Stimulated activated naive CD8-positive, alpha-beta T cell treated with anti-CD3 and anti-CD28 coated beads, Interleukin-15, Interleukin-2, amounts not matched to agents 100 U/mL and 50 U/mL, for 24 hours (primary cell): ENCODE measurements at regions not wholly inside any gene's neighbourhood (a gene's known extent, or its start where the extent isn't known, plus 50 kb on each side); places are given as distances from the start of the nearest gene placed in this dataset.

Source experiments
- ATAC-seq: fragments of 150-1000 bp; cut with Tn5 transposase; one replicate; pipeline ENCODE4 v1.10.0; 2021
- DNase-seq: peaks from one replicate; pipeline ENCODE4 v3.0.0; 2021

GRCh38 chr3:178397202-178397601 lies 139.0 kb upstream of the KCNMB2 start:
- DNase-seq: no peak
- no peak for ATAC-seq

GRCh38 chr3:178397836-178398235 lies 138.4 kb upstream of the KCNMB2 start:
- no peak for ATAC-seq
- no peak for DNase-seq

DNA sequence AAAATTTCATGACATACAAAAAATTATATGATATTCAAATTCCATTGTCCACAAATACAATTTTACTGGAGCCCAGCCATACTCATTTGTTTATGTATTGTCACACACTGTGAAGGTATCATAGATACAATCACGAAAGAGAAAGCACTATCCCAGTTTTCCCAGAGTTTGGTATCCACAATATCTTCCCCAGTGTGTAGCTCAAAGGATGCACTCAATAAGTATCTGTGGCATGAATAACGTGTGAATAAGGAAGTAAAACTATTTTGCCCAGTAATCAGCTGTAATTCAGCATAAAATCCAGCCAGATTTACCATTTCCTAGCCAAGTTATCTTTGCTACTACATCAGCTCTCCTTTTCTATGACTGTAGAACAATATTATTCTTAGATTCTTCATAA lies 131.3 kb upstream of the KCNMB2 start:
- no peak for ATAC-seq
- DNase-seq: no peak

- DNase-seq: no peak
- ATAC-seq: no peak
Observed at GRCh38 chr3:178405531-178405930, 130.7 kb upstream of the KCNMB2 start.

DNA sequence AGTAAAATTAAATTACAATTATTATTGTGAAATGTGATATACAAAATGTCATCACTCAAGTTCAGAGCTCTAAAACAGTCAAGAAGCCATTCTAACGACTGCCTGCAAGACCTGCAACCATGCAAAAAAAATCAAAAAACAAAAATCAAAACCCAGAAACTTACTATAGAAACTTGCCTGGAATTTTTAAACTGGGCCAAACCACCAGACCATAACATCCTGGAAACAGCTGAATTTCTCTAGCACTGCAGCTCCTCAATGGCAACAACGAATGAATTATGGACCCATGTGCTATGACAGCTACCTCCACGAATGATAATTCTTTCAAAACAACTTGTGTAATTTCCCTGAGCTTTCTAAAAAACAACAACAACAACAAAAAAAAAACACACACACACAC lies 130.0 kb upstream of the KCNMB2 start:
- DNase-seq (no peak), ATAC-seq (no peak)

- ATAC-seq: no peak
Observed at GRCh38 chr3:178415384-178415783, 120.9 kb upstream of the KCNMB2 start.

DNA sequence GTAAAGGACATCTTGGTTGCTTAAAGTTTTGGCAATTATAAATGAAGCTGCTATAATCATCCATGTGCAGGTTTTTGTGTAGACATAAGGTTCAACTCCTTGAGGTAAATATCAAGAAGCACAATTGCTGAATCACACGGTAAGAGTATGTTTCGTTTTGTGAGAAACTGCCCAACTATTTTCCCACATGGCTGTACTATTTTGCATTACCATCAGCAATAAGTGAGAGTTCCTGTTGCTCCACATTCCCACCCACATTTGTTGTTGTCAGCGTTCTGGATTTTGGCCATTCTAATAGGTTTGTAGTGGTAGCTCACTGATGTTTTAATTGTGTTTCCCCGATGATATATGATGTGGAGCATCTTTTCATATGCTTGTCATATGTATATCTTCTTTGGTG lies 118.5 kb upstream of the KCNMB2 start:
- no peak for ATAC-seq

More at GRCh38 chr3:178415384-178415783, 120.9 kb upstream of the KCNMB2 start:
- no peak for DNase-seq

DNA sequence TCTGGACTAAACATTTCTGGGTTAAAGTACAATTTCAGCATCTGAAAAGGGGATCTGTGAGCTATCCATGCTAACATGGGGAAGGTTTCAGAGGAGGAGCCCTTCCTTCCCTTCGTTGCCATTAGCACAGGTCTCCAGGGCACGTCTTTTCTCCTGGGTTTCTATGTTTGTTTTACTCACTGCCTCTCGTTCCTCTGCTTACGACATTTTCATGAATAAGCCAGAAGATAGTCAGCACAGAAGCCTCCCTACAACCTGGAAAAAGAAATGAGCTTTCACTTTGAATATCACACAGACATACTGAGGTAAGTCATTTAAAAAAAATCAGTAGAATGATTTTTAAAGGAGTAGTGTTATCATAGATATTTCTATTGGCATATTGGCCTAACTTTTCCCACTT lies 117.2 kb upstream of the KCNMB2 start:
- DNase-seq (no peak), ATAC-seq (no peak)

More for the DNA sequence above, 118.5 kb upstream of the KCNMB2 start:
- DNase-seq: no peak

GRCh38 chr3:178420033-178420432 lies 116.2 kb upstream of the KCNMB2 start:
- no peak for ATAC-seq
- no peak for DNase-seq

- DNase-seq (no peak), ATAC-seq (no peak)
Observed at GRCh38 chr3:178421069-178421468, 115.2 kb upstream of the KCNMB2 start.

DNA sequence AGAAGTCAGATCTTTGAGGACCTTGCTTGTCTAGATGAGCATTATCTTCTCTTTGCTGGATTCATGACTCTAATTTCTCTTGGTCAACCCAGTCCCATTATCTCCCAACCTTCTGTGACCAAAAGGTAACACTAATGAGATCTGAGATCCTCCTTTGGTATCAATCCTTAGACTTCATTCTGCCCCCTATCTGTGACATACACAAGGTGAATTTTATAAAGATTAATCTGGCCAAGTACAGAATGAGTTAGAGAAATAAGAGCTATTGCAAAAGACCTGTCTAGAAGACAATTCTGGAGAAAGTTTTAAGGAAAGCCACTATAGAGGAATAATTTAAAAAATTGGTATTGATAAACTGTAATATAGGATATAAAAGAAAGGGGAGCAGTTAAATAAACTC lies 113.8 kb upstream of the KCNMB2 start:
- DNase-seq (no peak), ATAC-seq (no peak)

GRCh38 chr3:178428037-178428436 lies 108.2 kb upstream of the KCNMB2 start:
- DNase-seq (no peak), ATAC-seq (no peak)

- ATAC-seq (no peak), DNase-seq (no peak)
Observed at GRCh38 chr3:178434206-178434805, 101.9 kb upstream of the KCNMB2 start.

GRCh38 chr3:178435575-178435974 lies 100.7 kb upstream of the KCNMB2 start:
- DNase-seq: no peak
- no peak for ATAC-seq

DNA sequence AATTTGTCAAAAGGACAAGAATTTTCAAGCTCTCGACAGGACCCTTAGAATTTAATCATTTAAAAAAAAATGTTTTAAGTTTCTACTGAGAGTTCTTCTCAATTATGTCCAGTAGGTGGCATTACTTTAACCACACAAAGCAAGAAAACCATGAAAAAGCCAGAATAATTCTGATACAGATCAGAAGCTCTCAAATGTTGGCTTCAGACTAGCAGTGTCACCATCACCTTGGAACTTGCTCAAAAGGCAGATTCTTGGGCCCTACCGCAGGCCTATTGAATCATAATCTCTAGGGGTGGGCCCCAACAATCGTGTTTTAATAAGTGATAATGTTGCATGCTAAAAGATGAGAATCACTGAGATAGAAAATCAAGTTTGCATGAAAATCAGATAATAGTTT lies 99.5 kb upstream of the KCNMB2 start:
- no peak for ATAC-seq
- DNase-seq: no peak

DNA sequence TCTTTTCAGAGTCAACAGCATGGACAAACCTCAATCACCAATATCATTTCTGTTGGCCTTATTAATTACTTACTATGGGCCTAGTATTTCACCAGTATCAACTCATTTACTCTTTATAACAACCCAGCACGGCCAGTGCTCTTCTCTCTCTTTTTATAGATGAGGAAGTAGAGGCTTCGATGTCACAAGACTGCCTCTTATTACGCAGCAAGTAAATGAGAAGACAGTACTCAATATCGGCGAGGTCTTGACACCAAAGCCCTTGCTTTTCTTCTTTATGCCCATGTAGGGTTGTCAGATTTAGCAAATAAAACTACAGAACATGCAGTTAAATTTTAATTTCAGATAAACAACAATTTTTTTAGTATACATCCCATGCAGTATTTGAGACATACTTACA lies 99.0 kb upstream of the KCNMB2 start:
- ATAC-seq: no peak
- no peak for DNase-seq

DNA sequence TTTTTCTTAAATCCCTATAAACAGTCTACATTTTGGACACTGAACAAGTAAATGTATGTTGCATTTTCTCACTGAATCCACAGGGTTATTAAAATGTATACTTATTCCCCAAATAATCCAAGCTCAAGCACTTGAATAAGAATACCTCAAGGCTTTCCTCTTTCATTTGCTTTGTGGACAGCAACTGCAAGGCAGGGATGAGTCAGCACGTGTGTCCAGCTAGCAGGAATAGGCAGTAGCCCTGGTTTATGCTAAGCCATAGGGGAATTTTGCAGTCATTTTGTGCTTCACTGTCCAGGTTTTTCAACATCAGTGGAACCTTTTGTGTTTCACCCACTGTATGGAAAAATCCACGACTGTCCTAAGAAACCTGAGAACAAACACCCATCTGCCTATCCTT lies 96.7 kb upstream of the KCNMB2 start:
- ATAC-seq (no peak), DNase-seq (no peak)

- no peak for ATAC-seq
- no peak for DNase-seq
Observed at GRCh38 chr3:178440043-178440442, 96.2 kb upstream of the KCNMB2 start.

DNA sequence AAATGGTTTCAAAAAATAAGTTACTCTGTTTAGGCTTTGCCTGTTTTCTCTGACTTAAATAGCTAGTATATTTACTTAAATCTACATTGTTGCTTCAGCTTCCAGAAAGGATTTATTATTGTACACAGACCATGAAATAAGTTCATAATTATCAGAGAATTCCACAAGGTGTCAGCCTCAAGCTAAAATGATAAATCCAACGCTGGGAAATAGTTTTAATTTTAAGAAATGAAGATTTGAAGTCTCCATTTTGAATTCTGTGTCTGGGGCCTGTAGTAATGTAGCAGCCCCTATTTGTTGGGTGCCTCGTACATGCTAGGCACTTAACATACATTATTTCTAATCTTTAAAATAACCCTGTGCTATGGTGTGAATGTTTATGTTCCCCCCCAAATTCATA lies 92.6 kb upstream of the KCNMB2 start:
- DNase-seq: no peak
- ATAC-seq: no peak

GRCh38 chr3:178445139-178445538 lies 91.1 kb upstream of the KCNMB2 start:
- DNase-seq (no peak), ATAC-seq (no peak)

DNA sequence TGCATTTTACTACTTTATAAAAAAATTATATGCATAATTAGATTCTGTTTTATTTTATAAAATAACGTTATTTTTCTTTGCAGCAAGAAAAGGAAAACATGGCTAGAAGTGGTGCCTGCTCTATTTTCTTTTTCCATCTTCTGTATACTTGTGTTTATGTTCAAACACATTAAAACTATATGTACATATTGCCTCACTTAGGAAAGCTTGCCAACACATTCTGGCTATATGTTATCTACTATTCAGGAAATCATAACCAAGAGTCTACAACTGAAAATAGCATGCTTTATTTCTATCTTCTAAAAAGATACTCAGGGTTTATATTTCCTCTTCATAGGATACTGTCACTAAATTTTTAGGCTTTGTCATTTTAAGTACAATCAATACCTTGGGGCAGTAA lies 90.2 kb upstream of the KCNMB2 start:
- DNase-seq (no peak), ATAC-seq (no peak)

- DNase-seq: no peak
Observed at GRCh38 chr3:178450476-178450875, 85.8 kb upstream of the KCNMB2 start.

GRCh38 chr3:178451799-178452198 lies 84.4 kb upstream of the KCNMB2 start:
- ATAC-seq: no peak
- DNase-seq: no peak

More at GRCh38 chr3:178450476-178450875, 85.8 kb upstream of the KCNMB2 start:
- ATAC-seq: no peak

GRCh38 chr3:178454726-178455125 lies 81.5 kb upstream of the KCNMB2 start:
- DNase-seq: no peak

DNA sequence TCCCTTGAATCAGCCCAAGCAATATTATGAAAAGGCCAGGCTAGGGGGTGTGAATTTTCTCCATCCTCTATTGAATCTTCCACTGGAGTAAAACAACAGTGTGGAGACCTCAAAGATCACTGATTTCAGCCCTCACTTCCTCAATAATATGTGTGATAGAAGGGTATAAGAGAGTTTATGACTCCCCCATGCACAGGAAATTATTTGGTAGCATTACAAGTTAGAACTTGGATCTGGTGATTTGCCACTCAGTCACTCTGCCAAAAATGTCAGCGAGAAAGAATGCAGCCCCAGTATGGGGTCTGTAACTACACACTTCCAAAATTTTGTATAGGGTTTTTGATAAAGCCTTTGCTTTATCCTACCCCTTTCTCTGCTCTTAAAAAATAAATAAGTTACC lies 81.0 kb upstream of the KCNMB2 start:
- DNase-seq (no peak), ATAC-seq (no peak)

More at GRCh38 chr3:178454726-178455125, 81.5 kb upstream of the KCNMB2 start:
- ATAC-seq: no peak
